ENCODE measurements at regions not wholly inside any gene's neighbourhood (a gene's known extent, or its start where the extent isn't known, plus 50 kb on each side); places are given as distances from the start of the nearest gene placed in this dataset.
A peak's percentile ranks its signal among the peaks of the same experiment; 100 is the strongest.

GRCh38 chr18:41540237-41540871 lies 414.7 kb upstream of the PIK3C3 start:
- DNase-seq (ENCODE audit: low read depth), result no peak

GRCh38 chr18:41538751-41539150 lies 416.3 kb upstream of the PIK3C3 start:
- DNase-seq (ENCODE audit: low read depth), result no peak

GRCh38 chr18:41537666-41538065 lies 417.4 kb upstream of the PIK3C3 start:
- no peak for DNase-seq (ENCODE audit: low read depth)

GRCh38 chr18:41532344-41533086 lies 422.5 kb upstream of the PIK3C3 start:
- DNase-seq (ENCODE audit: low read depth), result peak; percentile 8

GRCh38 chr18:41530970-41531369 lies 424.1 kb upstream of the PIK3C3 start:
- no peak for DNase-seq (ENCODE audit: low read depth)

- DNase-seq (ENCODE audit: low read depth), result no peak
These were observed 425.9 kb upstream of the PIK3C3 start for GRCh38 chr18:41529093-41529492.

GRCh38 chr18:41526054-41526453 lies 429.0 kb upstream of the PIK3C3 start:
- DNase-seq (ENCODE audit: low read depth), result no peak

GRCh38 chr18:41524674-41525470 lies 430.2 kb upstream of the PIK3C3 start:
- no peak for DNase-seq (ENCODE audit: low read depth)

GRCh38 chr18:41517142-41517541 lies 437.9 kb upstream of the PIK3C3 start:
- DNase-seq (ENCODE audit: low read depth), result no peak

- no peak for DNase-seq (ENCODE audit: low read depth)
These were observed 441.6 kb upstream of the PIK3C3 start for GRCh38 chr18:41513438-41513837.

- DNase-seq (ENCODE audit: low read depth), result peak; percentile 1
These were observed 450.7 kb upstream of the PIK3C3 start for GRCh38 chr18:41504316-41504715.

- DNase-seq (ENCODE audit: low read depth), result no peak
These were observed 453.2 kb upstream of the PIK3C3 start for GRCh38 chr18:41501848-41502247.

GRCh38 chr18:41499345-41499744 lies 455.7 kb upstream of the PIK3C3 start:
- DNase-seq (ENCODE audit: low read depth), result no peak

- no peak for DNase-seq (ENCODE audit: low read depth)
These were observed 464.2 kb upstream of the PIK3C3 start for GRCh38 chr18:41490861-41491260.

- no peak for DNase-seq (ENCODE audit: low read depth)
These were observed 468.5 kb upstream of the PIK3C3 start for GRCh38 chr18:41486575-41486974.

- DNase-seq (ENCODE audit: low read depth), result no peak
These were observed 471.0 kb upstream of the PIK3C3 start for GRCh38 chr18:41484069-41484468.

GRCh38 chr18:41482501-41482900 lies 472.5 kb upstream of the PIK3C3 start:
- no peak for DNase-seq (ENCODE audit: low read depth)

GRCh38 chr18:41466436-41467160 lies 488.4 kb upstream of the PIK3C3 start:
- no peak for DNase-seq (ENCODE audit: low read depth)

GRCh38 chr18:41465386-41465785 lies 489.6 kb upstream of the PIK3C3 start:
- no peak for DNase-seq (ENCODE audit: low read depth)

- no peak for DNase-seq (ENCODE audit: low read depth)
These were observed 490.8 kb upstream of the PIK3C3 start for GRCh38 chr18:41464278-41464677.

GRCh38 chr18:41462946-41463345 lies 492.1 kb upstream of the PIK3C3 start:
- no peak for DNase-seq (ENCODE audit: low read depth)

- no peak for DNase-seq (ENCODE audit: low read depth)
These were observed 493.9 kb upstream of the PIK3C3 start for GRCh38 chr18:41461114-41461513.

Measured in non-pigmented ciliary epithelial cell (primary cell).